Stimulated activated CD8-positive, alpha-beta memory T cell treated with anti-CD3 and anti-CD28 coated beads, Interleukin-12 subunit alpha, Interleukin-12 subunit beta, amount 100 ng/mL, for 4 hours (primary cell): ENCODE measurements at regions not wholly inside any gene's neighbourhood (a gene's known extent, or its start where the extent isn't known, plus 50 kb on each side); places are given as distances from the start of the nearest gene placed in this dataset.
"Not testable (repeated sequence)": the region's sequence is repeated elsewhere in the genome, so short reads cannot be mapped to it uniquely, and the experiment has no call there.

Experiments used
- DNase-seq: peaks from one replicate; pipeline ENCODE4 v3.0.0-alpha.2; 2020; ENCODE audit warnings: low read depth

DNA sequence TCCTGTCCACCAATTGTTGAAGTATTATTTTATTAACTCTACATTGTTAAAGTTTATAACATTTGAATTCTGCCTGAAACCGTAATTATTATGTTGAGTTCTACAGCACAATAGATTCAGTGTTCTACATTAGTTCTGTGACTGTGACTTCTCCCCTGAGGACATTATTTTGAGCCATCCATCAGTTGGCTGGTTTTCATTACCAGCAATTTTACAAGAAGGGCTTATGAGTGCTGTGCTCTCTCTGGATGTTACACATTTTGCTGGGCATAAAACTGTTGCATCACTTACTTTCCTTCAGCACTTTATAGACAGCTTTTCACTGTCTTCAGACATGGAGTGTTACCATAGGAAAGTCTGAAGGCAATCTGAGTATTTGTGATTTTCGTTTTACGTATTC lies 118.2 kb upstream of the KITLG start:
- DNase-seq, result no peak

DNA sequence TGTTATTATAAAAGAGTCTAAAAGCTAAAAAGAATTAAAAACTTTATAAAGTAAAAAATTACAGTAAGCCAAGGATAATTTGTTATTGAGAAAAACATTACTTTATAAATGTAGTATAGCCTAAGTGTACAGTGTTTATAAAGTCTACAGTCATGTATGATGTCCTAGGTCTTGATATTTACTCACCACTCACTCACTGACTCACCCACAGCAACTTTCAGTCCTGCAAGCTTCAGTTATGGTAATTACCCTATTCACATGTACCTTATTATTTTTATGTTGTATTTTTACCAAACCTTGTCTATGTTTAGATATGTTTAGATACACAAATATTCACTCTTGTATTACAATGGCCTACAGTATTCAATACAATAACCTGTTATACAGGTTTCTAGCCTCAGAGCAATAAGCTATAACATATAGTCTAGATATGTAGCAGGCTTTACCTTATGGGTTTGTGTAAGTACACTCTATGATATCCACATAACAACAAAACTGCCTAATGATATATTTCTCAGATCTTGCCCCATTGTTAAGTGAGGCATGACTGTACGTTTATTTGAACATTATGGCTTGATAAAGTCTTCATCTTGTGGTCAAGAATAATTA lies 113.7 kb upstream of the KITLG start:
- no peak for DNase-seq

DNA sequence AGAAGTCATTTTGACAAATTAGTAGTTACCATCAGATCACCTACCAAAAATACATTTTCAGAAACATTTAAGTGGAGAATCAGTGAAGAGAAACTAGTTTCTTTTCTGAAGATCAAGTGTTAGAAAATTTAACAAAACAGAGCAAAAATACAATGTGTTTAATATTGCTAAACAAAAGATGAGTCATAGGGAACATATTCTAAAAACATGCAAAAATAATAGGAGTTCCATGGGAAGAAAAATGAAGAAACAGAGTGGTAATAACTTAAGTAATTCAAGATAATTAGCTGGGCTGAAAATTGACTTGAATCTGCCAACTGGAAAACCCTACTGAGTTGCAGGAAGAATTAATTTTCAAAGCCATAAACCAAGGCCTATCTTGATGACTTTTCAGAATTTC lies 111.5 kb upstream of the KITLG start:
- DNase-seq, result no peak

DNA sequence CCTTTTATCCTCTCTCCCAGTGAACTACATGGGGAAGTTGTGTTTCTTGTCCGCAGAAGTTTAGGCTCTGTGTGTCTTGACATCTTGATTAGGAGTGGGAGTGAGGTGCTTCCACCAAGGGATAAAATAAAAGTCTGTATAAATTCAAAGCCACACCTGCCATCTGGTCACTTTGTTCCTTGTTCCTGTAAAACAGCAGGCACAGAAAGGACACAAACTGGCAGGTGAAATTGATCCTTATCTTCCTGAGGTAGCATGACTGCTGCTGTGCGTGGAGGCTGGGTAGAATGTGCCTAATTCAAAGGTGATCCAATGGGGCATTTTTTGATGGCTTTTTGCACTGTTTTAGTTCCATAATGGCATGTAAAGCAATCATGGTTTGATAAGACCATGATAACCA lies 104.3 kb upstream of the KITLG start:
- no peak for DNase-seq

DNA sequence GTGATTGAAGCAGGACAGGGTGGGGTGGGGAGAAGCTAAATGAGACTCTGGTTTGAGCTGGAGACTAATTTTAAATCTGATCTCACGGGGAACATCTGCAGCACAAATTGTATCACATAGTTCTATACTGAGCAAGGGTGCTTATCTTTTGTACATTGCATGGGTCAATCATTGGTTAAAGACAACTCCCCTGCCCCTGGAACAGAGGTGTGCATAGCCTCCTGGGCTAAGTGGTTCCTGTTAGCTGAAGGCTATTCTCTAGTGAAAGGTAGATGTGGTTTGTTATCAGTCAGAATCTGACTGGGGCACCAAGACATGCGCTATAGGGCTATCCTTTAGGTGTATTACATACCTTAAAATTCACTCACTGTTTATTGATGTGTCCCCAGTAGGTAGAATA lies 103.9 kb upstream of the KITLG start:
- no peak for DNase-seq

DNA sequence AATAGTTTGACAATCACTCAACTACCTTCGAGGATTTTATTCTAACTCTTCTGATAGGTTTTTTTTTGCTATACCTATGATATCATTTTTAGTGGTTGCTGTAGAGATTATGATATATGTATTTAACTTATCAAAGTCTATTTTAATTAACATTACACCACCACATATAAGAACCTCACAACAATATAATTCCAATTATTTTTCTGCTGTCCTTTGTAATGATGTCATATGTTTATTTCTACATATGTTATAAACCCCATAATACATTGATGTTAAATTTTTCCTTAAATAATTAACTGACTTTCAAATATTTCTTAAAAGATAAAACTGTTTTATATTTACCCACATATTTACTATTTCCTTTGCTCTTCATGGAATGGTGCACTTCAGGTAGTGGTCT lies 103.4 kb upstream of the KITLG start:
- DNase-seq, result no peak

DNA sequence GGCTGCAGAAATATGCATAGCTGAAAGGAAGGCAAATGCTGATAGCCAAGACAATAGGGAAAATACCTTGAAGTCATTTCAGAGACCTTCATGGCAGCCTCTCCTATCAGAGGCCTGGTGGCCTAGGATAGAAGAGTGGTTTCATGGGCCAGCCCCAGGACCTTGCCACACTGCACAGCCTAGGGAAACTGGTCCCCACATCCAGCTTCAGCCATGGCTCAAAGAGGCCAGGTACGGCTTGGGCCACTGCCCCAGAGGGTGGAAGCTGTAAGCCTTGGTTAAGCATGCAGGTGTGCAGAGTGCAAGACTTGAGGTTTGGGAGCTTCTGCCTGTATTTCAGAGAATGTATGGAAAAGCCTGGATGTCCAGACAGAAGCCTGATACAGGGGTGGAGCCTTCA lies 101.0 kb upstream of the KITLG start:
- no peak for DNase-seq

DNA sequence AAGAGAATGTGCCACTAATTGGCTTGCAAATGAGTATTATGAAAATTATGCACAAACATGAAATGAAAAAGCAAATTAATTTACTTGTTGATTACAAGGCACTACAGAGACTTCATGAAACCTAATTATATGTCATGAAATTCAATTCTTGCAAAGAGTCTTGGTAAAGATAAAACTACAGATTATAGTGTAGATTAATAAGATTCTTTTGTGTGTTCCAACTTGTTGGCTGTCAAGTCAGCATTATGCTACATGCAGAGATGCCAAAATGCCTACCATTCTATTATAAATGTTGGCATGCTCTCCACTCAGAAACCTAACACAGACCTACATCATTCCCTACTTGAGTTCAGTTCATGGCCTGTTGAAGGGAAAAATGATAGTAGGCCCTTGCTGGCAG lies 97.2 kb upstream of the KITLG start:
- no peak for DNase-seq

DNA sequence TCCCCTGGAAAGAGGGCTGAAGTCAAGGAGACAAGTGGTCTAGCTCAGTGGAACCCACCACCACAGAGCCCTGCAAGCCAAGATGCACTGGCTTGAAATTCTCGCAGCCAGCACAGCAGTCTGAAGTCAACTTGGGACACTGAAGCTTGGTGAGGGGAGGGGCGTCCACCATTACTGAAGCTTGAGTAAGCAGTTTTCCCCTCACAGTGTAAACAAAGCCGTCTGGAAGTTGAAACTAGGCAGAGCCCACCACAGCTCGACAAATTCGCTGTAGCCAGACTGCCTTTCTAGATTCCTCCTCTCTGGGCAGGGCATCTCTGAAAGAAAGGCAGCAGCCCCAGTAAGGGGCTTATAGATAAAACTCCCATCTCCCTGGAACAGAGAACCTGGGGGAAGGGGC lies 87.3 kb upstream of the KITLG start:
- DNase-seq, result not testable (repeated sequence)

DNA sequence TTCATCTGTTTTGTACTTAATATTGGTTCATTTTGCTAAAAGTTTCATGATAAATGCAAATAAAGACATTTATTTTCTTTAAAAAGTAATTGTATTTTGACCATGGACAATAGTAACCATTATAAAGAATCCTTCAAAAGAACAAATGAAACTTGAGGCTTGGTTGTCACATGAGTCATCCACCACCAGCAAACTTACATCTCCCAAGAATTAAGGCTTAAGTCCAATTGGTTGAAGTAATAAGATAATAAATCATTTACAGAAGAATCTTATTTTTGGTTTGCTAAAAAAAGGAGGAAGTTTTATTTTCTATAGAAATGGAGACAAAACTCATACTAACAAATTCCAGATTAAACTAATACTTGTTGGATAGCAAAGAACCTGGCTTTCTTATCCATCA lies 84.8 kb upstream of the KITLG start:
- no peak for DNase-seq

DNA sequence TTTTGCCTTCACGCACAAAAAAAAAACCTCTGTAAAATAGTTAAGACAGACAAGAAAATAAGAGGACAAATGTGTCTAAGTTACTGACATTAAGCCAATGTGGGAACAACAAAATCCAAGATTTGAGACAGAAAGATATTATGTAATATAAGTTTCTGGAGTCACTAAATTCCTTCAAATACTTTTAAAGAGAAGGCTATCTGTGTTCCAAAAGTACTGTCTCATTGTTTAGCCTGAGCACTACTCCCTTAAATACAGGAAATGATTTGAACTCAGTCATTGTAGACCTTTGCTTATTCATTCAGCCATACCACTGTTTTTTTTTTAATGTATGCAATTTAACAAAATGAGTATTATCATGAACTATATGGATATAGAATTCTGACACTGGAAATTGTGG lies 82.7 kb upstream of the KITLG start:
- DNase-seq, result no peak

DNA sequence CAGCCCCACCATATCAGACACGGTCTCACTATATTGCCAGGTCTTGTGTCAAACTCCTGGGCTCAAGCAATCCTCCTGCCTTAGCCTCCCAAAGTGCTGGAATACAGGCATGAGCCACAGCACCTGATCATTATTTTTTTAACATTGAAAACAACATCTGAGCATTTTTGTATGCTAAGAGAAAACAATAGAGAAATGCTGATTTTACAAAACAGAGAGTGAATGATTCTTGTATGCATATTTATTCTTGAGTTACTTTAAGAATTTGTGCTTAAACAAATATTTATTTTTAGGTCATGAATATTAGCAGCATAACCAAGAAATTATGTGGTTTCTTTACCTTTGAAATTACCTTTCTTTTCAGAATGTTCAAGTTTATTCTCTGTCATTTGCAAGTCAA lies 81.8 kb upstream of the KITLG start:
- no peak for DNase-seq

DNA sequence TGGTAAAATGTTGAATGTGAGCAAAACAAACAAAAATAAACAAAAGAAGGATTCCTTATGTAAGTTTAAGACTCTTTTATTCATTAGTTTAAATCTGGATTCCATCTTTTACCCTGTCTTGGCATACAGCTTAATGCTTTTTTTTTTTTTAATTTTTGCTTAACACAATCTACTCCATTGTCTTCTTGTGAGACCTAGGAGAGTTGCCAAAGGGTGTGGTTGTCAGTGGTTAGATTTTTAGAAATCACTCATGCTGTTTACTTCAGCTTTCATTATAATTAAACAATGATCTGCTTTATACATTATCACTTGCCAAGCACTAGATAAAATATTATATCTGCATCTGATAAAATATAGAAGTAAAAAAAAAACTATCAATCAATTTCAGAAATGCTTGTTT lies 77.7 kb upstream of the KITLG start:
- DNase-seq, result no peak

DNA sequence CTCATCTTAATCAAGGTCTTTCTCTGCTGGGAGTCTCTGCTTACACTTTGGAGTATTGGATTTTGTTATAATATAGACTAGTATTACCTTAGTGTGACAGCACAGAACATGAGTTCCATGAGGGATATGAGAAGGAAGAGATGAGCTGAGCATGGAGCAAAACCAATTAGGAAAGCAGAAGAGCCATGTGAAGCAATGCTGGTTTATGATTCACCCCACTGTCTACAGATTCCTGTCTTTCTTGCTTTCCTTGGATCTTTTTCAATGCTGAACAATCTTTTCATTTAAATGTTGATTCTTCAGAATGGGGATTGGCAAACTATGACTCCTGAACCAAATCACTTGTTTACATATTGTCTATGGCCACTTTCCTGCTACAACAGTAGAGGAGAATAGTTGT lies 70.4 kb upstream of the KITLG start:
- no peak for DNase-seq

DNA sequence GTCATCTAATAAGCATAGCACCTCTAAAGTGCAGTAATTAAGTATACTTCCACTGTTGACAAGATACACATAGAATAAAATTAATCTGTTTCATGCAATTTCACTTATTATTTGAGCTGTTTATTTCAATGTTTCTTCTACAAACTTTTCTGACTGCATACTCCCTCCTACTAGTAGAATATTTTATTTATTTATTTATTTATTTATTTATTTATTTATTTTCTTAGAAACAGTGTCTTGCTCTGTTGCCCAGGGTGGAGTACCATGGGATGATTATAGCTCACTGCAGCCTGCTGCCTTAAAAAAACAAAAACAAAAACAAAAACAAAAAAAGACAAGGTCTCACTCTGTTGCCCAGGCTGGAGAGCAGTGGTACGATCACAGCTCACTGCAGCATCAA lies 68.4 kb upstream of the KITLG start:
- no peak for DNase-seq

DNA sequence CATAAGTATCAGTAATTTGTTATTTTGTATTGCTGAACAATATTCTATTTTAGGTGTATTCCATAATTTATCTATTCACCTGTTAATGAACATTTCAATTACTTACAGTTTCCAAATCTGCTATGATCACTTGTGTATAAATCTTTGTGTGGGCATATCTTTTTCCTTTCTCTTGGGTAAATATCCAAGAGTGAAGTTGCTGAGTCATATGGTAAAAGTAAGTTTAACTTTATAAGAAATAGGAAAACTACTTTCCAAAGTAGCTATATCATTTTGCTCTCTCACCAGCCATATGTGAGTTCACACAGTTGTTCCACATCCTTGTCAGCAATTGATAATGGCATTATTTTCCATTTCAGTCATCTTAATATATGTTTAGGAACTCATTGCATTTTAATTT lies 66.6 kb upstream of the KITLG start:
- no peak for DNase-seq

DNA sequence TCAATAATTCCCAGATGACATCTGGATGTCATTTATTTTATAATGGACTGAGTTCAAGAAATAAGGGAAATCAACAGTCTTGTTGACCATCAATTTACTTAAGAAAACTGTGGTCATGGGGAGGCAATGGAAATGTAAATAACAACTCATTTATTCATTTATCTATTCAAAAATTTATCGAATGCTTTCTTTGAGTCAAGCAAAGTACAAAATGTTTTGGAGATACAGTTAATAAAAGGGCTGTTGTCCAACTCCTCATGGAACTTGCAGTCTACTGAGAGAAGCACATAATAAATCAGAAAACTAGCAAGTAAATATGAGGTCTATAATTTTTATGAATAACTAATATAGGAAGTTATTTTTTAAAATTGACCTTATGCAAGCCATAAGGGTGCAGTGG lies 65.5 kb upstream of the KITLG start:
- DNase-seq, result no peak

DNA sequence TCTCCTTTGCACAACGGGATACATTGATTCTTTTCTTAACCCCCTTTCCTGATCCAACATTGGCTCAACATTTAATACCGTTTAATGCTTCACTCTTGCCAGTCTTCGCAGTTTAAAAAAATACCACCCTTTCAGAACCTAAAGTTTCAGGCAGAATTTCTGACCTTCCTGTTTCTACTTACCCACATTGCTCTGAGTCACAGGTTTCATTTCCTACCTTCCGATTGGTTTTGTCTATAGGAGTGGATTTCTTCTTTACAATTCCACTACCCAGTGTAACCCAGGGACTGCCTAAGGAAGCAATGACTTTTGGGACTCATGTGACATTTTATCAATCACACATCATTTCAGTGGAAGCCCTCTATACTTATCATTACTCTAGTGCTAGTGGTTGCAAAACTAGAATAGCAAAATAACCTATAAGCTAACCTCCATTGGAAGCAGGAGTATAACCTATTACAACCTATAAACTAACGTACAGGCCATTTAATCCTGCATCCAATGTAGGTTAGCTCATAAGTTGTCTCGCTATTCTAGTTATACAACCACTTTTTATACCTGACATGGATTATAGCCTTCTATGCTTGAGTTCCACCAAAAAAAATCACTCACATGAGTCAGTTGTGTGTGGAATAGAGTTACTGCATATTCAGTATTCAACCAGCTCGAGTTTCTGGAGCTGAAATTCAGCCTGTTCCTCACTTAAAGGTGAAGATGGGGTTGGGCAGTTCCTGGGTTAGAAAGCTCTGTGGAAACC lies 64.9 kb upstream of the KITLG start:
- DNase-seq, result no peak

DNA sequence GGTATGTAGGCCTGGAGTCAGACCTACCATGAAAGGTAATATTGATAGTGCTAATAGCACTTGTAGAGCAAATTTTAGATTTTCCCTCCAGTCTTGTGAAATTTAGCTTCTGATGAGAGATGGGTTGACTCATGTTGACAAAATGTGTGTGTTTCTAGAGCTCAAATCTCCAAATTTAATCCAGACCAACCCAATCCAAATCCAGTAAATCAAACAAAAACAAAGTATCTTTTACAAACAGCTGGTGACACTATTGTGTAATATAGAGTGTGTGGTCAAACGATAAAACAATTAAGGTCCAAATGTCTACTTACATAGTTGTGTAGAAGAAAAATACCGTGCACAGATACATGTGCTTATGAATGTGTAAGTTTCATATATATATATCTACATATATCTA lies 63.4 kb upstream of the KITLG start:
- no peak for DNase-seq

DNA sequence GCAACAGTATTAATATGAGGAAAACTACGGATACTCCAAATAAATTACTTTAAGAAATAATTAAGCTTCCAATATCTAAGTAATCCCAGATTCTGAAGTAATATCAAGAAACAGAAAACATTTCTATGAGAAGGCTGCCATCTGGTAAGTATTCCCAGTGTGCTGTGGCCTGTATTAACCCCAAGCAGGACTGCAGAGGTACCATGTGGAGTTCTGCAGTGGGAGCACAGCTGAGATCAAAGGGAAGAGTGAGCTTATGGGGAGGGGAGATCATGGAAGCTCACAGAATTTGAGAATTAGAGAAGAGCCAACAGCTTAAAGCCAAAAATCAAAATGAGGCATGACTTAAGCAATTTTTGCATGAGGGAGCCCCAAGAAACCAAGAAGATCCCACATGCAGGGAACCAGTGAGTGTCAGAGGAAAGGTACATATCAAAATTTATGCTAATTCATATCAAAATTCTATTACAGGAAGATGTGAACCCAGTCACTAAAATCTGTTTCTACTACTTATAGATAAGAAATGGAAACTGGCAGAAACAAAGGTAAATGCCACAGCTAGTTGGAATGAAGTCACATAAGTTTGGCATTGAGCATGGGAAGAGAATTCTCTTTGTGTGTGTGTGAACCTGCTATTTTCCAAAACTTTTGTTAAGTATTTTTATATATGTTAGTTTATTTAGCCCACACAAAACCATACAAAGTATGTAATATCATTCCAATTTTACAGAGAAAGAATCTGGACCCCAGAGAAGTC lies 62.6 kb upstream of the KITLG start:
- DNase-seq, result no peak

DNA sequence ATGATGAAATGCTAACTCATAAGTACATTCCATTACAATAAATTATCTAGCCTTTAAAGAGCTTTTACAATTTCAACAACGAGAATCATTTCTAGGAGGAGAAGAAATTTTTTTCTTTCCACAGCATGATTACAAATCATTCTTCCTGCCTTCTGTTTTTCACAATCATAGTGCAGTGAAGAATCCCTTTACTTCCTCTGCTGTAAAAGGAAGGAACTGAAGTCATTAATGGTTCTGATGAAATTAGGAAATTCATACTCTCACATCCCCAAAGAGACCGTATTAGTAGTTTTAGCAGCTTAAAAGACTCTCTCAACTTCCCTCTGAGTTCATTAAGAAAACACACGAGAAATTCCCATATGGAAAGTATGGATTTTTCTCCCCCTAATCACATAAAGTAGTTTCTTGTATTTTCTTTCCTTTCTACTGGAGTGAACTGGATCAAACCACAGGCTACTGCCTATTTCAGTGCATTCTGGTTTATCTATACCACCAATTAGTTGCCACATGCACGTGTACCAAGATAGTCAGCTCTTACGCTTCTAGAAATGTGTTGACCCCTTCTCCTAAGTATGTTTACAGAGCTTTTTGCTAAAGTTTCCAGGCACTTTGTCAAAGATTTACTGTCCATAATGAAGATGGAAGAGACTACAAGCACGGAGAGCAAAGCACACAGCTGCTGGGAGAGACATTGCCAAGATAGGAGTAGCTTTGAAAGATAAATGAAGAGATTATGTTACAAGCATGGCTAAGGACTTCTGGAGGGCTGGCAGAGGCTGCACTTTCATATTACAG lies 58.9 kb upstream of the KITLG start:
- DNase-seq, result no peak

DNA sequence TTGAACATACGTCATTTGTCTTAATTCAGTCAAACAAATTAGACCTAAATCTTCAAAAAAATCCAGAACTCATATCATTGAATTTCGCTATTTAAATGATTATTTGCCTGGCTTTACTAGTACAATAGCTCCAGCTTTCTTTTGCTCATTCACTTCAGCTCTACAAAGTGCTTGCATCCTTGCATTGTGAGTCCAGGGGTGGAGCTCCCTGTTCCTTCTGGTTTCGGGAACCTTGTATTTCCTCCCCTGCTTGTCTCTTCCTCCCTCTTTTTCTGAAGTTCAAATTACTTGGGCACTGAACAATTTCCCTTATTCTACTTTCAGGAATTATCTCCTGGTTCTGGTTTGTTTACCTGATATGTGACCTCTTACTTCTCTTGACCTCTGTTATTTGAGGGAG lies 58.1 kb upstream of the KITLG start:
- no peak for DNase-seq

DNA sequence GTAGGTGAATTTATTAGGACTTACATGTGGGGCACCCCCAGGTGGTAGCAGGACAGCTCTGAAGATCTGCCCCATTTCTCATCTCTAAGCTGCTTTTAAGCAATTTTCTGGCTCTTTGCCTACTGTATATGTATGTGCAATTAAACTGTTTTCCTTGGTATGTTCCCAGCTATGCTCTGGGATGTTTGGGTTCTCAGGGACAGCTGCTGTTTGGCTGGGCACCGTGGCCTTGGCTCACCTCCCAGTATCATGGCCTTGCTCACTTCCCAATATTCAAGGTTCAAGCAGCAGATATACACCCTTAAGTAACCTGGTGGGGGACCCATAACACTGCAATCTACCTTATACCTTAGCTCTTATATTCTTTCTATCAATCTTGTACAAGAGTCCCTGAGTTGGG lies 53.7 kb upstream of the KITLG start:
- DNase-seq, result no peak
